ENCODE measurements at regions not wholly inside any gene's neighbourhood (a gene's known extent, or its start where the extent isn't known, plus 50 kb on each side); places are given as distances from the start of the nearest gene placed in this dataset.

DNA sequence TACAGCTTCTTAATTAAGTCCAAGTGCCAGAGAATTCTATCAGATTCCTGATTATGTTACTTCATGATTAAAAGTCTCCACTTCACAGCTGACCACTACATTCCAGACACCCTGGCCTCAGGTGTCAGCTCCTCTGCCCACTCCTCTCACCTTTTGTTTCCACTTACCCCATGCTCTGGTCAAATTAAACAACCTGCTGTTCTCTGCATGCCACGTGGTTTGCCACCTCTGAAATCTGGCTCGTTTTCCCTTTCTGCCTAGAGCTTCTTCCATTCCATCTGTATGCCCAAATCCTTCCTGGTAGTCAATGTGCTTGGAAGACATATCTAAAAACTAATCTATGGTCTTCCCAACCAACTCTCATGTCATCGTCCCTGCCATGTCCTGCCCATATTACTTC, 158.6 kb downstream of the ICE1 start:
- TF ChIP-seq, protein P1, sequence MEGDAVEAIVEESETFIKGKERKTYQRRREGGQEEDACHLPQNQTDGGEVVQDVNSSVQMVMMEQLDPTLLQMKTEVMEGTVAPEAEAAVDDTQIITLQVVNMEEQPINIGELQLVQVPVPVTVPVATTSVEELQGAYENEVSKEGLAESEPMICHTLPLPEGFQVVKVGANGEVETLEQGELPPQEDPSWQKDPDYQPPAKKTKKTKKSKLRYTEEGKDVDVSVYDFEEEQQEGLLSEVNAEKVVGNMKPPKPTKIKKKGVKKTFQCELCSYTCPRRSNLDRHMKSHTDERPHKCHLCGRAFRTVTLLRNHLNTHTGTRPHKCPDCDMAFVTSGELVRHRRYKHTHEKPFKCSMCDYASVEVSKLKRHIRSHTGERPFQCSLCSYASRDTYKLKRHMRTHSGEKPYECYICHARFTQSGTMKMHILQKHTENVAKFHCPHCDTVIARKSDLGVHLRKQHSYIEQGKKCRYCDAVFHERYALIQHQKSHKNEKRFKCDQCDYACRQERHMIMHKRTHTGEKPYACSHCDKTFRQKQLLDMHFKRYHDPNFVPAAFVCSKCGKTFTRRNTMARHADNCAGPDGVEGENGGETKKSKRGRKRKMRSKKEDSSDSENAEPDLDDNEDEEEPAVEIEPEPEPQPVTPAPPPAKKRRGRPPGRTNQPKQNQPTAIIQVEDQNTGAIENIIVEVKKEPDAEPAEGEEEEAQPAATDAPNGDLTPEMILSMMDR (IDR thresholded peaks at IDR 0.05): no peak
- no peak for TF ChIP-seq POLR2A (IDR thresholded peaks at IDR 0.05)
